GM13977 (cell line): ENCODE measurements at regions not wholly inside any gene's neighbourhood (a gene's known extent, or its start where the extent isn't known, plus 50 kb on each side); places are given as distances from the start of the nearest gene placed in this dataset.

Source experiments
- DNase-seq: peaks from one replicate; pipeline ENCODE4 v3.0.0; 2012; ENCODE audit warnings: low spot score
- CTCF ChIP-seq: IDR thresholded peaks from 2 replicates; pipeline ENCODE4 v1.5.1; 2012; ENCODE audit warnings: mild to moderate bottlenecking, control low read depth; ENCODE audit not compliant: insufficient read depth; ENCODE audit errors: extremely low read depth, missing control alignments
- in situ Hi-C: fragments of 300-500 bp; cut with MboI; formaldehyde crosslinking; loops from one replicate; pipeline ENCODE4 v1.12.0; 2022; ENCODE audit warnings: low sequenced_read_pairs, low pct_unique_long_range_greater_than_20kb, mixed read lengths, inconsistent platforms; ENCODE audit not compliant: unreplicated experiment

- DNase-seq, result no peak
- in situ Hi-C loops, result loop anchor here (25.0 kb wide), 1 partner anchor 229 kb away; the partner anchor contains the start of gene THBS1
These were observed 222.3 kb upstream of the THBS1 start for GRCh38 chr15:39358441-39359041.

GRCh38 chr15:39359771-39360170 lies 221.1 kb upstream of the THBS1 start:
- in situ Hi-C loops, result loop anchor here (25.0 kb wide), 1 partner anchor 228 kb away; the partner anchor contains the start of gene THBS1
- no peak for DNase-seq
- TF ChIP-seq CTCF, result no peak

More at GRCh38 chr15:39358441-39359041, 222.3 kb upstream of the THBS1 start:
- no peak for TF ChIP-seq CTCF

GRCh38 chr15:39360452-39360851 lies 220.4 kb upstream of the THBS1 start:
- no peak for DNase-seq
- no peak for TF ChIP-seq CTCF
- in situ Hi-C loops, result loop anchor here (25.0 kb wide), 1 partner anchor 227 kb away; the partner anchor contains the start of gene THBS1

GRCh38 chr15:39361497-39361896 lies 219.4 kb upstream of the THBS1 start:
- in situ Hi-C loops, result loop anchor here (25.0 kb wide), 1 partner anchor 226 kb away; the partner anchor contains the start of gene THBS1
- DNase-seq, result no peak
- TF ChIP-seq CTCF, result no peak

- TF ChIP-seq CTCF, result no peak
- in situ Hi-C loops, result loop anchor here (25.0 kb wide), 1 partner anchor 224 kb away; the partner anchor contains the start of gene THBS1
- DNase-seq, result no peak
These were observed 217.9 kb upstream of the THBS1 start for GRCh38 chr15:39362821-39363561.

- no peak for TF ChIP-seq CTCF
- no peak for DNase-seq
- in situ Hi-C loops, result loop anchor here (25.0 kb wide), 1 partner anchor 223 kb away; the partner anchor contains the start of gene THBS1
These were observed 216.9 kb upstream of the THBS1 start for GRCh38 chr15:39363761-39364586.
